Muscle of leg (tissue), 3 donors: ENCODE measurements at regions not wholly inside any gene's neighbourhood (a gene's known extent, or its start where the extent isn't known, plus 50 kb on each side); places are given as distances from the start of the nearest gene placed in this dataset.
A peak's percentile ranks its signal among the peaks of the same experiment; 100 is the strongest.

Source experiments
- DNase-seq: peaks from one replicate; pipeline ENCODE4 v3.0.0; 2013
- H3K27ac ChIP-seq: one replicate; pipeline ENCODE4 v1.5.1; 2013; ENCODE audit warnings: mild to moderate bottlenecking, low read length, control low read depth
- H3K27me3 ChIP-seq: one replicate; pipeline ENCODE4 v1.6.1; 2013; ENCODE audit warnings: low read length; ENCODE audit not compliant: control insufficient read depth, insufficient read depth
- H3K36me3 ChIP-seq: one replicate; pipeline ENCODE4 v1.6.1; 2013; ENCODE audit warnings: low read length; ENCODE audit not compliant: control insufficient read depth, insufficient read depth
- H3K4me1 ChIP-seq: one replicate; pipeline ENCODE4 v1.6.1; 2013; ENCODE audit warnings: low read length; ENCODE audit not compliant: control insufficient read depth, insufficient read depth
- H3K4me3 ChIP-seq: one replicate; pipeline ENCODE4 v1.5.1; 2013; ENCODE audit warnings: low read length, control low read depth
- H3K9me3 ChIP-seq: replicated peaks from 2 replicates; pipeline ENCODE4 v1.6.1; 2013; ENCODE audit warnings: low read depth, low read length; ENCODE audit not compliant: control insufficient read depth
- WGBS: methylation state at CpG from one replicate; pipeline ENCODE4 v1.1.5; 2013; ENCODE audit warnings: missing lambda C conversion rate; ENCODE audit not compliant: insufficient coverage; 5-methylcytosine and 5-hydroxymethylcytosine counted together

- peaks cover 8% of the 10 kb centered on the region for H3K27me3 ChIP-seq
- 58% methylated on average over 11 of the region's 28 CpGs for WGBS
- H3K9me3 ChIP-seq: no peaks in the 10 kb centered on the region
- no peak overlapping the region for H3K27ac ChIP-seq
- no peaks in the 10 kb centered on the region for H3K36me3 ChIP-seq
- H3K4me3 ChIP-seq: no peak overlapping the region
- peaks cover 26% of the 10 kb centered on the region for H3K4me1 ChIP-seq
- DNase-seq: peak; percentile 33
Measured at GRCh38 chr10:78913219-78914059, 155.3 kb upstream of the ZMIZ1 start.

- no peaks in the 10 kb centered on the region for H3K9me3 ChIP-seq
- H3K36me3 ChIP-seq: no peaks in the 10 kb centered on the region
- H3K27ac ChIP-seq: no peak overlapping the region
- WGBS: 76% methylated on average over 9 of the region's 10 CpGs
- H3K27me3 ChIP-seq: peaks cover 8% of the 10 kb centered on the region
- H3K4me1 ChIP-seq: peaks cover 26% of the 10 kb centered on the region
- H3K4me3 ChIP-seq: no peak overlapping the region
- DNase-seq: no peak
Measured at GRCh38 chr10:78914060-78914378, 154.7 kb upstream of the ZMIZ1 start.

- peaks cover 26% of the 10 kb centered on the region for H3K4me1 ChIP-seq
- no peaks in the 10 kb centered on the region for H3K36me3 ChIP-seq
- no peak overlapping the region for H3K27ac ChIP-seq
- H3K9me3 ChIP-seq: no peaks in the 10 kb centered on the region
- no peak for DNase-seq
- WGBS: 40% methylated on average over 1 of the region's 9 CpGs
- H3K4me3 ChIP-seq: no peak overlapping the region
- peaks cover 8% of the 10 kb centered on the region for H3K27me3 ChIP-seq
Measured at GRCh38 chr10:78914502-78915189, 154.1 kb upstream of the ZMIZ1 start.

- H3K36me3 ChIP-seq: no peaks in the 10 kb centered on the region
- DNase-seq: no peak
- H3K27me3 ChIP-seq: peaks cover 5% of the 10 kb centered on the region
- H3K4me1 ChIP-seq: peaks cover 26% of the 10 kb centered on the region
- H3K4me3 ChIP-seq: no peak overlapping the region
- 93% methylated on average over 2 of the region's 4 CpGs for WGBS
- no peak overlapping the region for H3K27ac ChIP-seq
- no peaks in the 10 kb centered on the region for H3K9me3 ChIP-seq
Measured at GRCh38 chr10:78915190-78915518, 153.6 kb upstream of the ZMIZ1 start.

GRCh38 chr10:78916227-78916626 lies 152.5 kb upstream of the ZMIZ1 start:
- Histone ChIP-seq H3K4me3 (no peak overlapping the region), H3K27ac (no peak overlapping the region), H3K36me3 (no peaks in the 10 kb centered on the region), H3K9me3 (no peaks in the 10 kb centered on the region), H3K27me3 (peaks cover 3% of the 10 kb centered on the region), H3K4me1 (peaks cover 24% of the 10 kb centered on the region)
- 74% methylated on average over 6 of the region's 7 CpGs for WGBS
- no peak for DNase-seq

- no peak for DNase-seq
- Histone ChIP-seq H3K27me3 (peaks cover 14% of the 10 kb centered on the region), H3K9me3 (no peaks in the 10 kb centered on the region), H3K4me3 (no peak overlapping the region), H3K4me1 (peaks cover 9% of the 10 kb centered on the region), H3K27ac (no peak overlapping the region), H3K36me3 (no peaks in the 10 kb centered on the region)
- WGBS: 45% methylated on average over 3 of the region's 7 CpGs
Measured at GRCh38 chr10:78919181-78919966, 149.4 kb upstream of the ZMIZ1 start.

GRCh38 chr10:78920011-78920410 lies 148.8 kb upstream of the ZMIZ1 start:
- no peak for DNase-seq
- peaks cover 17% of the 10 kb centered on the region for H3K27me3 ChIP-seq
- H3K27ac ChIP-seq: no peak overlapping the region
- H3K9me3 ChIP-seq: no peaks in the 10 kb centered on the region
- no peaks in the 10 kb centered on the region for H3K36me3 ChIP-seq
- peaks cover 5% of the 10 kb centered on the region for H3K4me1 ChIP-seq
- 82% methylated on average over 1 of the region's 2 CpGs for WGBS
- no peak overlapping the region for H3K4me3 ChIP-seq

- Histone ChIP-seq H3K4me1 (peaks cover 5% of the 10 kb centered on the region), H3K9me3 (no peaks in the 10 kb centered on the region), H3K36me3 (no peaks in the 10 kb centered on the region), H3K27me3 (peaks cover 17% of the 10 kb centered on the region), H3K27ac (no peak overlapping the region), H3K4me3 (no peak overlapping the region)
- 45% methylated on average over 3 of the region's 3 CpGs for WGBS
- no peak for DNase-seq
Measured at GRCh38 chr10:78921895-78922294, 146.9 kb upstream of the ZMIZ1 start.

GRCh38 chr10:78923647-78924318 lies 145.0 kb upstream of the ZMIZ1 start:
- no peak overlapping the region for H3K27ac ChIP-seq
- no peak overlapping the region for H3K4me3 ChIP-seq
- peaks cover 5% of the 10 kb centered on the region for H3K4me1 ChIP-seq
- no peaks in the 10 kb centered on the region for H3K36me3 ChIP-seq
- DNase-seq: no peak
- peaks cover 17% of the 10 kb centered on the region for H3K27me3 ChIP-seq
- 75% methylated on average over 3 of the region's 15 CpGs for WGBS
- no peaks in the 10 kb centered on the region for H3K9me3 ChIP-seq
